Transverse colon (tissue), 4 donors: ENCODE measurements at regions not wholly inside any gene's neighbourhood (a gene's known extent, or its start where the extent isn't known, plus 50 kb on each side); places are given as distances from the start of the nearest gene placed in this dataset.

Experiments used
- DNase-seq: peaks from one replicate; pipeline ENCODE4 v3.0.0-alpha.2; 2019
- H3K27ac ChIP-seq, 4 donors: fragments of 200-600 bp; sonication (generic); 2 replicates each; pipeline ENCODE4 v1.5.1; 2016 to 2018; ENCODE audit warnings: inconsistent platforms in 4 of 4
- H3K27me3 ChIP-seq: fragments of 200-600 bp; sonication (generic); 2 replicates; pipeline ENCODE4 v1.5.1; 2017; ENCODE audit warnings: inconsistent platforms
- H3K36me3 ChIP-seq, 4 donors: fragments of 200-600 bp; sonication (generic); 2 replicates each; pipeline ENCODE4 v1.5.1; 2017 to 2019; ENCODE audit warnings: inconsistent platforms in 4 of 4
- H3K4me1 ChIP-seq, 4 donors: fragments of 200-600 bp; sonication (generic); 2 replicates each; pipeline ENCODE4 v1.5.1; 2017 to 2020; ENCODE audit warnings: inconsistent platforms in 4 of 4
- H3K4me3 ChIP-seq, 4 donors: fragments of 200-600 bp; sonication (generic); 1 replicate in 1 of 4; 2 replicates in 3 of 4; pipeline versions ENCODE4 v1.5.1 to v1.6.1; 2017 to 2019; ENCODE audit warnings: inconsistent platforms in 4 of 4
- H3K9me3 ChIP-seq, 2 donors: fragments of 200-600 bp; sonication (generic); 2 replicates each; pipeline ENCODE4 v1.5.1; 2017 to 2019; ENCODE audit warnings: inconsistent platforms in 2 of 2
- EP300 ChIP-seq: sonication (generic); formaldehyde crosslinking; IDR thresholded peaks from one replicate; pipeline ENCODE4 v1.6.1; 2017; ENCODE audit warnings: antibody characterized with exemption, low read depth
- POLR2A ChIP-seq: fragments of 450-650 bp; IDR thresholded peaks from one replicate; pipeline ENCODE4 v1.6.1; 2016; ENCODE audit warnings: antibody characterized with exemption, mild to moderate bottlenecking, moderate library complexity
- POLR2AphosphoS5 ChIP-seq, 3 donors: sonication (generic); formaldehyde crosslinking; IDR thresholded peaks; one replicate each; pipeline ENCODE4 v1.6.1; 2016; ENCODE audit warnings: antibody characterized with exemption in 3 of 3
- WGBS, 2 donors: methylation state at CpG; one replicate each; pipeline ENCODE4 v1.1.5; 2018; ENCODE audit warnings: low coverage in 1 of 2; 5-methylcytosine and 5-hydroxymethylcytosine counted together
- in situ Hi-C, 4 donors: fragments of 200-750 bp; cut with MboI; loops; one replicate each; pipeline versions ENCODE4 v1.15.0 to v1.15.1; 2017; ENCODE audit warnings: low sequenced_read_pairs in 3 of 4, low pct_ligation_motif_present in 1 of 4, low pct_unique_long_range_greater_than_20kb in 1 of 4
- intact Hi-C: fragments of 100-400 bp; cut with DNase I; formaldehyde crosslinking; loops from one replicate; pipeline ENCODE4 v1.15.1; 2023; ENCODE audit warnings: low total_unique reads
- TF ChIP-seq, protein P1 (sequence below), 5 experiments: fragments of 200-600 bp in 3 of 5; fragments of 450-650 bp in 2 of 5; sonication (generic) in 3 of 5; IDR thresholded peaks; 1 replicate in 2 of 5; 2 replicates in 3 of 5; pipeline ENCODE4 v1.5.1; 2016 to 2017; ENCODE audit warnings: antibody characterized with exemption in 5 of 5, inconsistent platforms in 3 of 5, mild to moderate bottlenecking in 2 of 5, moderate library complexity in 1 of 5

DNA sequence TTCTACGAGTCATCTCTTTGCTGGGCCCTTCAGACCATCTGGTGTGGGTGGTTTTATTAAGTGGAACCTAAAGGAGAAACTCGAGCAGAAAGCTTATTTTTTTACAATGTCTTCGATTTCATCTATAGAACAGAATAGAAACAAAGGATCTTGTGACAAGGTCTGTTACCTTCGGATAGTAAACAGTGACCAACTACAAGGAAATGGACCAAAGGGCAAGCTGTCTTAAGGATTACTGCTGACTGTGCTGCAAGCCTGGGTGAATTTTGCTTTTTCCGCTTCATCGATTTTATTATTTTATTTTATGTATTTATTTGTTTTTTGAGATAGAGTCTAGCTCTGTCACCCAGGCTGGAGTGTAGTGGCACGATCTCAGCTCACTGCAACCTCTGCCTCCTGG is 348.9 kb upstream of the ERCC4 start:
- WGBS, 2 donors = 68 to 74% methylated on average over 6 to 7 of the region's 7 CpGs
- H3K9me3 ChIP-seq = no peaks in the 10 kb centered on the region
- intact Hi-C loops = no loop called here
- in situ Hi-C loops = no loop called here
- DNase-seq = no peak
- no peak overlapping the region for H3K27ac ChIP-seq
- no peak overlapping the region for H3K4me3 ChIP-seq
- no peaks in the 10 kb centered on the region for H3K4me1 ChIP-seq
- H3K27me3 ChIP-seq = no peaks in the 10 kb centered on the region
- no peaks in the 10 kb centered on the region for H3K36me3 ChIP-seq
- TF ChIP-seq, protein P1, sequence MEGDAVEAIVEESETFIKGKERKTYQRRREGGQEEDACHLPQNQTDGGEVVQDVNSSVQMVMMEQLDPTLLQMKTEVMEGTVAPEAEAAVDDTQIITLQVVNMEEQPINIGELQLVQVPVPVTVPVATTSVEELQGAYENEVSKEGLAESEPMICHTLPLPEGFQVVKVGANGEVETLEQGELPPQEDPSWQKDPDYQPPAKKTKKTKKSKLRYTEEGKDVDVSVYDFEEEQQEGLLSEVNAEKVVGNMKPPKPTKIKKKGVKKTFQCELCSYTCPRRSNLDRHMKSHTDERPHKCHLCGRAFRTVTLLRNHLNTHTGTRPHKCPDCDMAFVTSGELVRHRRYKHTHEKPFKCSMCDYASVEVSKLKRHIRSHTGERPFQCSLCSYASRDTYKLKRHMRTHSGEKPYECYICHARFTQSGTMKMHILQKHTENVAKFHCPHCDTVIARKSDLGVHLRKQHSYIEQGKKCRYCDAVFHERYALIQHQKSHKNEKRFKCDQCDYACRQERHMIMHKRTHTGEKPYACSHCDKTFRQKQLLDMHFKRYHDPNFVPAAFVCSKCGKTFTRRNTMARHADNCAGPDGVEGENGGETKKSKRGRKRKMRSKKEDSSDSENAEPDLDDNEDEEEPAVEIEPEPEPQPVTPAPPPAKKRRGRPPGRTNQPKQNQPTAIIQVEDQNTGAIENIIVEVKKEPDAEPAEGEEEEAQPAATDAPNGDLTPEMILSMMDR (IDR thresholded peaks at IDR 0.05) = no peak
- no peak for TF ChIP-seq POLR2AphosphoS5 (IDR thresholded peaks at IDR 0.05)
- TF ChIP-seq EP300 = no peak
- no peak for TF ChIP-seq POLR2A

DNA sequence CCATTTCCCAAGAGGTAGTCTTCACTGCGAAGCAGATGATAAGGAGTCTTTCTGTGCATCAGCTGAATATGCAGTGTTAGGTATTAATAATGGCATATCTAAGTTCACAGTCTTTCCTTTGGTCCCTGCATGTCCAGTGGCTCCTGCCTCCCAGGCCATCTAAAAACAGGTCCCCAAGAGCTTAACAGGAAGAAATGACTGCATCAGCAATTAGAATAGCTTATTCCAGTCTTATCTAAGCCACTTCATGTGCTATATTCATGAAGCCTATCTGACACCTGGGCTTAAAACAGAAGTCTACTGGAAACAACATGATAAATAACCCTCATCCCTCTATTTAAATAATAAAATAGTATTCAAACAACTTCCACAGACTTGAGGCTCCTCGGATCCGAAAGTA is 346.1 kb upstream of the ERCC4 start:
- H3K27me3 ChIP-seq = no peaks in the 10 kb centered on the region
- no peak overlapping the region for H3K4me3 ChIP-seq
- H3K36me3 ChIP-seq = no peaks in the 10 kb centered on the region
- no peak for DNase-seq
- in situ Hi-C loops (no loop called here), intact Hi-C loops (no loop called here)
- no peak overlapping the region for H3K27ac ChIP-seq
- no peaks in the 10 kb centered on the region for H3K4me1 ChIP-seq
- WGBS, 2 donors = 93 to 94% methylated on average over 3 of the region's 3 CpGs
- TF ChIP-seq POLR2AphosphoS5 (IDR thresholded peaks at IDR 0.05) (no peak), POLR2A (no peak), EP300 (no peak)
- TF ChIP-seq, protein P1 (IDR thresholded peaks at IDR 0.05) = no peak
- no peaks in the 10 kb centered on the region for H3K9me3 ChIP-seq

DNA sequence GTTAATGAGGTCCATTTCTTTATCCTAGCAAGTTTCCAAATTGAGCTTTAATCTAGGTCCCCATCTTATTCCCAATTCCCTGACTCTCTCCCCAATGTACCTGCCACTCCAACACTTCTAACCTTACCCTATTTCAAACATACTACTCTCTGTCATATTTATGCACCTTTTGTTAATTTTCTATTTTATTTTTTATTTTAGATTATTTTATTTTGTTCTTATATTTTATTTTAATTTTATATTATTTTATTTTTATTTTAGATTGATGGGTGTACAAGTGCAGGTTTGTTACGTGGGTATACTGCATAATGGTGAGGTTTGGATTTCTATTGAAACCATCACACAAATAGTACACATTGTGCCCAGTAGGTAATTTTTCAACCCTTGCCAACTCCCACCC is 333.9 kb upstream of the ERCC4 start:
- no peak overlapping the region for H3K27ac ChIP-seq
- no peaks in the 10 kb centered on the region for H3K36me3 ChIP-seq
- 69 to 89% methylated on average over 1 of the region's 1 CpG for WGBS, 2 donors
- no peaks in the 10 kb centered on the region for H3K9me3 ChIP-seq
- DNase-seq = no peak
- no peak overlapping the region for H3K4me3 ChIP-seq
- intact Hi-C loops (no loop called here), in situ Hi-C loops (no loop called here)
- no peaks in the 10 kb centered on the region for H3K4me1 ChIP-seq
- H3K27me3 ChIP-seq = no peaks in the 10 kb centered on the region
- TF ChIP-seq POLR2A (no peak), POLR2AphosphoS5 (IDR thresholded peaks at IDR 0.05) (no peak), EP300 (no peak)
- TF ChIP-seq, protein P1 (IDR thresholded peaks at IDR 0.05) = no peak

DNA sequence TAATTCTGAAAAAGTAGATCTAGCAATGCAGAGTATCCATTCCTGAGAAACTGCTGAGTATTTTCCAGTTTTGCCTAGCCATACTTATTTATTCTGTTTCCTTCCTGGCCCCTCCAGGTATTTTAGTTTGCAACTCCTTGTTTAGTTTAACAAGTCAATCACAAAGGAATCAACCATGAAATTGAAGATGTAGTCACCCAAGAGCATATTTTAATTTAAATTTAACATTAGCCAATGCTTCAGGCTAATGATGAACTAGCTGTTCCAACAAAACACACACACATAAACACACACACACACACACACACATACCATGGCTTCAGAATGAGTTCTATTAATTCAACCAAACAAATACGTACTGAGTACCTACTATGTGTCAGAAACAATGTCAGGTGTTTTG is 332.8 kb upstream of the ERCC4 start:
- no peak overlapping the region for H3K4me3 ChIP-seq
- 76 to 80% methylated on average over 1 of the region's 1 CpG for WGBS, 2 donors
- no peak overlapping the region for H3K27ac ChIP-seq
- in situ Hi-C loops = no loop called here
- no peak for TF ChIP-seq POLR2AphosphoS5 (IDR thresholded peaks at IDR 0.05)
- TF ChIP-seq POLR2A = no peak
- TF ChIP-seq, protein P1 (IDR thresholded peaks at IDR 0.05) = no peak
- no peak for TF ChIP-seq EP300
- H3K27me3 ChIP-seq = no peaks in the 10 kb centered on the region
- no peaks in the 10 kb centered on the region for H3K4me1 ChIP-seq
- intact Hi-C loops = no loop called here
- H3K36me3 ChIP-seq = no peaks in the 10 kb centered on the region
- DNase-seq = no peak
- H3K9me3 ChIP-seq = no peaks in the 10 kb centered on the region
